ENCODE measurements at regions not wholly inside any gene's neighbourhood (a gene's known extent, or its start where the extent isn't known, plus 50 kb on each side); places are given as distances from the start of the nearest gene placed in this dataset.

DNA sequence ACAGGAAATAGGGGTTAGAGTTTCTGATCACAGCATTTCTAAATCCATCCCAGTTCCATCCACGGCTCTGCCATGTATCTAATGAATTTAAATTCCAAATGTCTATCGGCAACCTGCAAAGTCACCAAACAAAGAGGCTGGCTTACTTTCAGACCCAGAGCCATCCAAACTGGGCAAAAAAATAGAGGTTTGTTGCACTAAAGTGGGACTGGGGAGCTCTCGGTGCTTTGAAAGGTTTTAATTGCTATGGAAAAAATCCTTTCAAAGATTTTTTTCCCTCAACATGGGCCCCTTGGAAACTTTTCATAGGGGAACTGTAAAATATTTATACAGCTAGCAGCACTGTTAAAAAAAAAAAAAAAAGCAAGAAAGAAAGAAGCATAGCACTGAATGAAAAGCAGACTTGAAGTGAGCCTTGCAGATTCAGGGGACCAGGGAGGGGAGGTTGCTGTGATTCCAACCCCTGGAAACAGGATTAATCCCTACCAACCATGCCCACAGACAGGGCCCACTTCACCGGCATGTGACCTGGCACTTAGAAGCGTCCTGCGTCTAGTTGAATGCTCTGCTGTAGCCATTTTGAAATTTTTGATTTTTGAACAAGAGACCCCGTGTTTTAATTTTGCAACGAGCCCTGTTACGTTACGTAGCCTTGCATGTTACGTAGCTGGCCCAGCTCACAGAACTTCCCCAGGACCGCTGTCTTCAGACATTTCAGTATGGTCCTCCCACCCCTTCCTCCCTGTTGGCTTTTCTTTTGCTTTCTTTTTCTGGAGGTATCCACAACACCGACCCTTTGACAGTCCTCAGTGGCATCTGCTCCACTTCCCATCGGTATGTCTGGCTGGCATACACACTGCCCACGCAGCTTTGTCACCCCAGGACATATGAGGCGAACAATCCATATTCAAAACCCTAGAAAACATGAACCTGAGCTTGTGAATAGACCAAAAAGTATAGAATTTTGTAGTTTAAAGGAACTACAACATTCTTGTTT, 105.3 kb upstream of the NFIB start:
- peaks cover 0 to 18% (median 9%) of the 10 kb centered on the region in 4 donors for H3K4me1 ChIP-seq

DNA sequence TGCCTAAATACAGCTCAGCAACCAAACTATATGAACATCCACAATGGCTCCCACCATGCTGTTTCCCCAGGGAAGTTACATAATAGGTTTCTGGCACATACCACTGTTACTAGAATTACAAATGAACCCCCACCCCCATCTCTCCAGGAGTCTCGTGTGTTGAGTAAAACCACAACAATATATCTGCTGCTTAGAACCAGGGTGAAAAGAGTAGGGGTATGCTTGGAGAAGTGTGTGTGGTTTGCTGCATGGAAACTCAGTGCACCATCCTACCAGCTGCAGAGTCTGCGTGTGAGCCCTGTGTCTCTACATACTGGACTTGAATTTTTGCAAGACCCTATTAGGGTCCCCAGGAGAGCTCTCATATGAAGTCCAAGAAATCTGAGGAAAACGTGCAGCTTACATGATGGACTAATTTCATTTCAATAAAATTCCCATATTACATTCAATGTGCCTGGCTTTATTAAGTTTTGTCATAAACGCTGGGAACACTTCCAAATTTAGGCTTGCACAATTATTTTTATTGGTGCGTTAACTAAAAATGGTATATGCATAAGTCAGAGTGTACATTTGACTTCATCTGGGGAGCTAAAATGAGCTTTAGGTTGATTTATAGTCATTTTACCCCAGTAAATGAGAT, 104.5 kb upstream of the NFIB start:
- peak overlapping the region in 2 of 4 donors; percentile 19 to 35 for H3K4me3 ChIP-seq
- intact Hi-C loops (cut with DNase I), result no loop called here
- no peaks in the 10 kb centered on the region for H3K9me3 ChIP-seq

More for the DNA sequence above, 105.3 kb upstream of the NFIB start:
- no peaks in the 10 kb centered on the region for H3K9me3 ChIP-seq
- DNase-seq, result no peak
- no peaks in the 10 kb centered on the region for H3K27me3 ChIP-seq
- TF ChIP-seq, protein P1, sequence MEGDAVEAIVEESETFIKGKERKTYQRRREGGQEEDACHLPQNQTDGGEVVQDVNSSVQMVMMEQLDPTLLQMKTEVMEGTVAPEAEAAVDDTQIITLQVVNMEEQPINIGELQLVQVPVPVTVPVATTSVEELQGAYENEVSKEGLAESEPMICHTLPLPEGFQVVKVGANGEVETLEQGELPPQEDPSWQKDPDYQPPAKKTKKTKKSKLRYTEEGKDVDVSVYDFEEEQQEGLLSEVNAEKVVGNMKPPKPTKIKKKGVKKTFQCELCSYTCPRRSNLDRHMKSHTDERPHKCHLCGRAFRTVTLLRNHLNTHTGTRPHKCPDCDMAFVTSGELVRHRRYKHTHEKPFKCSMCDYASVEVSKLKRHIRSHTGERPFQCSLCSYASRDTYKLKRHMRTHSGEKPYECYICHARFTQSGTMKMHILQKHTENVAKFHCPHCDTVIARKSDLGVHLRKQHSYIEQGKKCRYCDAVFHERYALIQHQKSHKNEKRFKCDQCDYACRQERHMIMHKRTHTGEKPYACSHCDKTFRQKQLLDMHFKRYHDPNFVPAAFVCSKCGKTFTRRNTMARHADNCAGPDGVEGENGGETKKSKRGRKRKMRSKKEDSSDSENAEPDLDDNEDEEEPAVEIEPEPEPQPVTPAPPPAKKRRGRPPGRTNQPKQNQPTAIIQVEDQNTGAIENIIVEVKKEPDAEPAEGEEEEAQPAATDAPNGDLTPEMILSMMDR (IDR thresholded peaks at IDR 0.05), result no peak
- no peak for TF ChIP-seq EP300 (IDR thresholded peaks at IDR 0.05)
- H3K27ac ChIP-seq, result peak overlapping the region in 2 of 4 donors; percentile 14 to 30
- 81 to 87% methylated on average over 16 of the region's 16 CpGs for WGBS, 2 donors
- H3K4me3 ChIP-seq, result peak overlapping the region in 3 of 4 donors; percentile 18 to 35 (median 19)
- H3K36me3 ChIP-seq, result no peaks in the 10 kb centered on the region
- intact Hi-C loops (cut with DNase I), result no loop called here

DNA sequence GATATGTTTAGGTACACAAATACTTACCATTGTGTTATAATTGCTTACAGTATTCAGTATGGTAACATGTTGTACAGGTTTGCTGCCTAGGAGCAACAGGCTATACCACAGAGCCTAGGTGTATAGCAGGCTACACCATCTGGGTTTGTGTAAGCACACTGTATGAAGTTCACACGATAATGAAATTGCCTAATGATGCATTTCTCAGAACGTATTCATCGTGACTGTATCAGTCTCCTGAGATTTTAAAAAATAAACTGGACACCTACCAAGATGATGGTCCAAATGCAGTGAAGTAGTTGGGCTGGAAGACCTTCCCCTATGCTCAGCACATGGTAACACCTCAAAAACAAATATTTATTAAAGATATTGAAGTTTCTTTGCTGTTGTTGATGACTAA, 103.3 kb upstream of the NFIB start:
- Histone ChIP-seq H3K9me3 (no peaks in the 10 kb centered on the region), H3K4me1 (peaks cover 0 to 18% (median 9%) of the 10 kb centered on the region in 4 donors), H3K27me3 (no peaks in the 10 kb centered on the region), H3K4me3 (no peak overlapping the region), H3K27ac (no peak overlapping the region), H3K36me3 (no peaks in the 10 kb centered on the region)
- no peak for DNase-seq
- WGBS, 2 donors, result 88 to 93% methylated on average over 3 of the region's 3 CpGs
- TF ChIP-seq EP300 (IDR thresholded peaks at IDR 0.05) (no peak), POLR2AphosphoS5 (IDR thresholded peaks at IDR 0.05) (no peak), POLR2A (IDR thresholded peaks at IDR 0.05) (no peak)
- TF ChIP-seq, protein P1 (IDR thresholded peaks at IDR 0.05), result no peak
- intact Hi-C loops (cut with DNase I), result no loop called here

More for the DNA sequence above, 104.5 kb upstream of the NFIB start:
- DNase-seq, result no peak
- Histone ChIP-seq H3K27ac (no peak overlapping the region), H3K4me1 (peaks cover 0 to 18% (median 9%) of the 10 kb centered on the region in 4 donors), H3K36me3 (no peaks in the 10 kb centered on the region), H3K27me3 (no peaks in the 10 kb centered on the region)
- TF ChIP-seq, protein P1 (IDR thresholded peaks at IDR 0.05), result no peak
- no peak for TF ChIP-seq POLR2AphosphoS5 (IDR thresholded peaks at IDR 0.05)
- no peak for TF ChIP-seq EP300 (IDR thresholded peaks at IDR 0.05)
- TF ChIP-seq POLR2A (IDR thresholded peaks at IDR 0.05), result no peak
- WGBS, 2 donors, result 55 to 66% methylated on average over 5 of the region's 5 CpGs

DNA sequence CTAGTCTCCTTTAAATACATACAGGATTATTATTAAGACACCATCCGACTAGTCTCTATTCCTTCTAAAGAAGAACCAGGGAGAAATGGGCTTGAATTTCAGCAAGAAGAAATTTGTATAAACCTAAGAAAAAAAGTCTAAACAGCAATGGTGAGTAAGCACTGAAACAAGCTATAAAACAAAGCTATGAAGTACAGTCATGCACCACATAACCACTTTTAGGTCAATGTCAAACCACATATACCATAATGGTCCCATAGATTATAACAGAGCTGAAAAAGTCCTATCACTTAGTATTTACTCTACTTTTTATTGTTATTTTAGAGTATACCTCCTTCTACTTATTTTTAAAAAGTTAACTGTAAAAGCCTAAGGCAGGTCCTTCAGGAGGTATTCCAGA, 102.0 kb upstream of the NFIB start:
- DNase-seq, result no peak
- whole genome bisulfite sequencing, 2 donors, result 49 to 84% methylated on average over 1 of the region's 1 CpG
- Histone ChIP-seq H3K9me3 (no peaks in the 10 kb centered on the region), H3K4me1 (peaks cover 0 to 18% (median 9%) of the 10 kb centered on the region in 4 donors), H3K27me3 (no peaks in the 10 kb centered on the region), H3K4me3 (no peak overlapping the region), H3K36me3 (no peaks in the 10 kb centered on the region), H3K27ac (no peak overlapping the region)
- no peak for TF ChIP-seq POLR2AphosphoS5 (IDR thresholded peaks at IDR 0.05)
- no peak for TF ChIP-seq POLR2A (IDR thresholded peaks at IDR 0.05)
- TF ChIP-seq EP300 (IDR thresholded peaks at IDR 0.05), result no peak
- TF ChIP-seq, protein P1 (IDR thresholded peaks at IDR 0.05), result no peak
- intact Hi-C loops (cut with DNase I), result no loop called here
